IMR-90 (cell line): ENCODE measurements at regions not wholly inside any gene's neighbourhood (a gene's known extent, or its start where the extent isn't known, plus 50 kb on each side); places are given as distances from the start of the nearest gene placed in this dataset.
A peak's percentile ranks its signal among the peaks of the same experiment; 100 is the strongest.

Source experiments
- ATAC-seq: fragments of 200-7000 bp; cut with Tn5 transposase; 2 replicates; pipeline ENCODE4 v1.9.1; 2020; ENCODE audit warnings: low read depth, mild to moderate bottlenecking, moderate library complexity
- BruUV-seq: library from RNA; stranded (reverse); fragments of 400-500 nt; replicated peaks from 2 replicates; lab custom pipeline; 2021; lab: Mats Ljungman, UMichigan
- CTCF ChIA-PET: fragments of 300-600 bp; formaldehyde crosslinking; extraction: SDS; loops from one replicate; lab custom pipeline; 2021; ENCODE audit warnings: antibody characterized with exemption; lab: Yijun Ruan, JAX
- POLR2A ChIA-PET: fragments of 300-600 bp; sonication (Branson Sonifier 250); formaldehyde crosslinking; loops from one replicate; lab custom pipeline; 2022; ENCODE audit warnings: antibody characterized with exemption; ENCODE audit not compliant: unreplicated experiment; lab: Charles Lee
- DNase-seq: peaks from one replicate; pipeline ENCODE4 v3.0.0; 2013
- H2AFZ ChIP-seq: replicated peaks from 2 replicates; pipeline ENCODE3; 2013; ENCODE audit warnings: low read length, mild to moderate bottlenecking; ENCODE audit not compliant: poor library complexity
- H2AK5ac ChIP-seq: 2 replicates; pipeline ENCODE4 v1.6.1; 2013; ENCODE audit warnings: low read depth, low read length, inconsistent platforms
- H2AK9ac ChIP-seq: replicated peaks from 2 replicates; pipeline ENCODE3; 2013; ENCODE audit warnings: mild to moderate bottlenecking, low read depth, low read length, moderate library complexity; ENCODE audit not compliant: poor library complexity
- H2BK120ac ChIP-seq: 2 replicates; pipeline ENCODE4 v1.6.1; 2013; ENCODE audit warnings: low read depth, low read length, inconsistent platforms
- H2BK15ac ChIP-seq: 3 replicates; pipeline ENCODE4 v1.6.1; 2013; ENCODE audit warnings: low read depth, low read length, inconsistent platforms
- H2BK20ac ChIP-seq: 2 replicates; pipeline ENCODE4 v1.6.1; 2013; ENCODE audit warnings: low read depth, mild to moderate bottlenecking, inconsistent platforms, low read length, moderate library complexity
- H2BK5ac ChIP-seq: 2 replicates; pipeline ENCODE4 v1.6.1; 2013; ENCODE audit warnings: mild to moderate bottlenecking, low read depth, low read length, inconsistent platforms; ENCODE audit not compliant: poor library complexity, severe bottlenecking
- H3K14ac ChIP-seq: replicated peaks from 2 replicates; pipeline ENCODE4 v1.6.1; 2013; ENCODE audit warnings: low read depth, low read length, inconsistent platforms
- H3K18ac ChIP-seq: 2 replicates; pipeline ENCODE4 v1.6.1; 2013; ENCODE audit warnings: low read depth, low read length, control low read depth
- H3K23ac ChIP-seq: 2 replicates; pipeline ENCODE4 v1.6.1; 2013; ENCODE audit warnings: low read depth, low read length, inconsistent platforms
- H3K27ac ChIP-seq: 2 replicates; pipeline ENCODE4 v1.5.1; 2013; ENCODE audit warnings: mild to moderate bottlenecking, control low read depth, low read length; ENCODE audit not compliant: insufficient read depth
- H3K27me3 ChIP-seq: 2 replicates; pipeline ENCODE4 v1.6.1; 2013; ENCODE audit warnings: low read length; ENCODE audit not compliant: control insufficient read depth, insufficient read depth
- H3K36me3 ChIP-seq: 2 replicates; pipeline ENCODE4 v1.6.1; 2013; ENCODE audit warnings: low read length, mixed read lengths; ENCODE audit not compliant: control insufficient read depth, insufficient read depth
- H3K4ac ChIP-seq: 2 replicates; pipeline ENCODE4 v1.6.1; 2013; ENCODE audit warnings: low read depth, low read length, inconsistent platforms
- H3K4me1 ChIP-seq: 2 replicates; pipeline ENCODE4 v1.6.1; 2013; ENCODE audit warnings: low read length, mixed read lengths; ENCODE audit not compliant: control insufficient read depth, insufficient read depth
- H3K4me2 ChIP-seq: 2 replicates; pipeline ENCODE4 v1.6.1; 2013; ENCODE audit warnings: low read depth, mild to moderate bottlenecking, control low read depth, low read length, moderate library complexity
- H3K4me3 ChIP-seq: 2 replicates; pipeline ENCODE4 v1.5.1; 2013; ENCODE audit warnings: low read depth, mild to moderate bottlenecking, control low read depth, low read length, moderate library complexity; ENCODE audit not compliant: insufficient read depth
- H3K56ac ChIP-seq: 2 replicates; pipeline ENCODE4 v1.6.1; 2013; ENCODE audit warnings: low read length, inconsistent platforms; ENCODE audit not compliant: insufficient read depth; ENCODE audit errors: extremely low read depth
- H3K79me1 ChIP-seq, 2 experiments: 2 replicates each; pipeline ENCODE4 v1.6.1; 2013; ENCODE audit warnings: low read length in 2 of 2, inconsistent platforms in 1 of 2, low read depth in 1 of 2
- H3K9ac ChIP-seq: 2 replicates; pipeline ENCODE4 v1.6.1; 2013; ENCODE audit warnings: low read depth, low read length, control low read depth
- H3K9me1 ChIP-seq: 2 replicates; pipeline ENCODE4 v1.6.1; 2013; ENCODE audit warnings: low read length, inconsistent platforms; ENCODE audit not compliant: insufficient read depth
- H3K9me3 ChIP-seq: 2 replicates; pipeline ENCODE4 v1.6.1; 2013; ENCODE audit warnings: low read length; ENCODE audit not compliant: control insufficient read depth, insufficient read depth
- H4K20me1 ChIP-seq: 2 replicates; pipeline ENCODE4 v1.6.1; 2013; ENCODE audit warnings: low read length, inconsistent platforms; ENCODE audit not compliant: insufficient read depth
- H4K5ac ChIP-seq: 2 replicates; pipeline ENCODE4 v1.6.1; 2013; ENCODE audit warnings: mild to moderate bottlenecking, low read depth, low read length, control low read depth
- H4K8ac ChIP-seq, 2 experiments: 2 replicates each; pipeline ENCODE4 v1.6.1; 2013; ENCODE audit warnings: low read depth in 2 of 2, low read length in 2 of 2, control low read depth in 1 of 2, inconsistent platforms in 1 of 2
- H4K91ac ChIP-seq: 2 replicates; pipeline ENCODE4 v1.6.1; 2013; ENCODE audit warnings: low read depth, low read length, inconsistent platforms; ENCODE audit not compliant: insufficient read depth
- MAFK ChIP-seq: IDR thresholded peaks from 2 replicates; pipeline ENCODE4 v1.6.1; 2012; ENCODE audit warnings: low read depth, low read length, improper control_type of control experiment
- MAZ ChIP-seq: IDR thresholded peaks from 2 replicates; pipeline ENCODE4 v1.6.1; 2012; ENCODE audit warnings: low read depth, mild to moderate bottlenecking, low read length, improper control_type of control experiment, moderate library complexity, borderline replicate concordance
- MXI1 ChIP-seq: IDR thresholded peaks from 2 replicates; pipeline ENCODE4 v1.6.1; 2012; ENCODE audit warnings: low read depth, mild to moderate bottlenecking, low read length, moderate library complexity, borderline replicate concordance
- SMC3 ChIP-seq: fragments of 150-350 bp; IDR thresholded peaks from 2 replicates; pipeline ENCODE4 v1.6.1; 2016; ENCODE audit warnings: low read depth, mild to moderate bottlenecking, antibody characterized with exemption, low read length, moderate library complexity
- WGBS, 2 experiments: methylation state at CpG; one replicate each; pipeline versions ENCODE4 v1.1.5 to v1.1.7; 2013; ENCODE audit warnings: missing lambda C conversion rate in 2 of 2; ENCODE audit not compliant: insufficient read length in 1 of 2; ENCODE audit errors: extremely low coverage in 2 of 2; 5-methylcytosine and 5-hydroxymethylcytosine counted together
- dilution Hi-C: fragments of 300-500 bp; cut with HindIII; formaldehyde crosslinking; loops from one replicate; pipeline ENCODE4 v1.14.3; 2018; ENCODE audit warnings: low sequenced_read_pairs; ENCODE audit not compliant: unreplicated experiment
- in situ Hi-C: fragments of 300-500 bp; cut with MboI; formaldehyde crosslinking; loops from 3 replicates; pipeline ENCODE4 v1.14.3; 2019; ENCODE audit warnings: low sequenced_read_pairs, inconsistent platforms, mixed read lengths
- intact Hi-C: fragments of 100-400 bp; cut with micrococcal nuclease; formaldehyde crosslinking; loops from 2 replicates; pipeline ENCODE4 v1.10.0; 2022
- TF ChIP-seq, protein P1 (sequence below): fragments of 150-350 bp; IDR thresholded peaks from 2 replicates; pipeline ENCODE4 v1.6.1; 2016; ENCODE audit warnings: low read depth, mild to moderate bottlenecking, low read length, moderate library complexity, borderline replicate concordance
- TF ChIP-seq, protein P2 (sequence below): conservative IDR thresholded peaks from 2 replicates; pipeline ENCODE4 v1.5.1; 2012; ENCODE audit warnings: mild to moderate bottlenecking, low read depth, low read length, improper control_type of control experiment

DNA sequence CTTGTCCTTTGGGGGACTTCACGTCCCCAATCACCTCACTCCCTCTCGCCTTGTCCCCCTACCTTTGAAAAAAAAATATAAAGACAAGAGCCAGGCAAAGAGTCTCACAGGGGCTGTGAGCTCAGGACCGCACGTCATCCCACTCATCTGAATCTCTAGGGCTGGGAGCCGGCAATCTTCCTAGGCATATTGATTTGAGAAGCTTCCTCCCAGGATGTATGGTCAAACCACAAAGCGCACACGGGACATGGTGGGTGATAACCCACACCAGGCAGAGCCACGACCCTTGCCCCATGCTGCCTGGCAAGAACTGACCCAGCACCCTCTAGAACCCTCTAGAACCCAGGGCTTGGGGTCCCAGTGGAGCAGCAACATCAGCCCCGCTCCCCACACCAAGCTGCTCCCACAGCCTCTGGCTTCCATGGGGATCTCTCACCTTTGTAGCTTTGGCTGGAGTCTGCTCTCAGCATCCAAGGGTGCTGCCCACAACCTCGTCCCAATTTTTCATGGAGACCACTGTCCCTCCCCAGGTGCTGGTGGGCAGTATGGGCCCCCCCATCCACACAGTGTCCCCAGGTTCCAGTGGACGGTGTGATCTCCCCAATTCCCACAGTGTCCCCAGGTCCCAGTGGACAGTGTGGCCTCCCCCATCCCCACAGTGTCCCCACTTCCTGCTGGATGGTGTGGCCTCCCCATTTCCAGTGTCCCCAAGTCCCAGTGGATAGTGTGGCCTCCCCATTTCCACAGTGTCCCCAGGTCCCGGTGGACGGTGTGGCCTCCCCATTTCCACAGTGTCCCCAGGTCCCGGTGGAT, 85.2 kb upstream of the FGF3 start:
- no peak overlapping the region for H3K9ac ChIP-seq
- peak overlapping the region; percentile 50; the same call in 1 of the 2 replicates for H2AK5ac ChIP-seq
- no peak overlapping the region for H2BK120ac ChIP-seq
- H3K14ac ChIP-seq, result no peak overlapping the region
- no peak overlapping the region for H4K8ac ChIP-seq
- H3K4me1 ChIP-seq, result peaks cover 7% of the 10 kb centered on the region; the same call in 1 of the 2 replicates
- TF ChIP-seq MAFK, result no peak
- TF ChIP-seq MXI1, result no peak
- TF ChIP-seq MAZ, result no peak
- TF ChIP-seq, protein P1, sequence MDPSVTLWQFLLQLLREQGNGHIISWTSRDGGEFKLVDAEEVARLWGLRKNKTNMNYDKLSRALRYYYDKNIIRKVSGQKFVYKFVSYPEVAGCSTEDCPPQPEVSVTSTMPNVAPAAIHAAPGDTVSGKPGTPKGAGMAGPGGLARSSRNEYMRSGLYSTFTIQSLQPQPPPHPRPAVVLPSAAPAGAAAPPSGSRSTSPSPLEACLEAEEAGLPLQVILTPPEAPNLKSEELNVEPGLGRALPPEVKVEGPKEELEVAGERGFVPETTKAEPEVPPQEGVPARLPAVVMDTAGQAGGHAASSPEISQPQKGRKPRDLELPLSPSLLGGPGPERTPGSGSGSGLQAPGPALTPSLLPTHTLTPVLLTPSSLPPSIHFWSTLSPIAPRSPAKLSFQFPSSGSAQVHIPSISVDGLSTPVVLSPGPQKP, result no peak
- no peak for TF ChIP-seq SMC3
- TF ChIP-seq, protein P2, sequence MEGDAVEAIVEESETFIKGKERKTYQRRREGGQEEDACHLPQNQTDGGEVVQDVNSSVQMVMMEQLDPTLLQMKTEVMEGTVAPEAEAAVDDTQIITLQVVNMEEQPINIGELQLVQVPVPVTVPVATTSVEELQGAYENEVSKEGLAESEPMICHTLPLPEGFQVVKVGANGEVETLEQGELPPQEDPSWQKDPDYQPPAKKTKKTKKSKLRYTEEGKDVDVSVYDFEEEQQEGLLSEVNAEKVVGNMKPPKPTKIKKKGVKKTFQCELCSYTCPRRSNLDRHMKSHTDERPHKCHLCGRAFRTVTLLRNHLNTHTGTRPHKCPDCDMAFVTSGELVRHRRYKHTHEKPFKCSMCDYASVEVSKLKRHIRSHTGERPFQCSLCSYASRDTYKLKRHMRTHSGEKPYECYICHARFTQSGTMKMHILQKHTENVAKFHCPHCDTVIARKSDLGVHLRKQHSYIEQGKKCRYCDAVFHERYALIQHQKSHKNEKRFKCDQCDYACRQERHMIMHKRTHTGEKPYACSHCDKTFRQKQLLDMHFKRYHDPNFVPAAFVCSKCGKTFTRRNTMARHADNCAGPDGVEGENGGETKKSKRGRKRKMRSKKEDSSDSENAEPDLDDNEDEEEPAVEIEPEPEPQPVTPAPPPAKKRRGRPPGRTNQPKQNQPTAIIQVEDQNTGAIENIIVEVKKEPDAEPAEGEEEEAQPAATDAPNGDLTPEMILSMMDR, result no peak
- H3K79me1 ChIP-seq, result no peaks in the 10 kb centered on the region
- H2BK15ac ChIP-seq, result no peak overlapping the region
- no peak overlapping the region for H3K56ac ChIP-seq
- ChIA-PET CTCF (interaction anchor here (1.4 kb wide), 1 partner anchor 292 kb away, joined by 4 read pairs; no protein-coding TSS in a partner anchor), POLR2A (no interaction called here)
- no peak overlapping the region for H3K4me3 ChIP-seq
- in situ Hi-C loops (no loop called here), dilution Hi-C loops (loop anchor here (25.0 kb wide), 1 partner anchor 258 kb away; no protein-coding TSS in a partner anchor), intact Hi-C loops (no loop called here)
- H4K5ac ChIP-seq, result no peak overlapping the region
- 74% methylated on average over 6 of the region's 14 CpGs; no CpG with 5 or more reads in 1 of the 2 experiments for WGBS, 2 experiments
- no peaks in the 10 kb centered on the region for H3K9me3 ChIP-seq
- H3K23ac ChIP-seq, result no peak overlapping the region
- H3K9me1 ChIP-seq, result peaks cover 6% of the 10 kb centered on the region; the same call in 1 of the 2 replicates
- ATAC-seq, result no peak
- no peaks in the 10 kb centered on the region for H4K20me1 ChIP-seq
- BruUV-seq, result no TSS peak
- DNase-seq, result no peak
- H3K4ac ChIP-seq, result no peak overlapping the region
- no peaks in the 10 kb centered on the region for H3K36me3 ChIP-seq
- no peak overlapping the region for H2AK9ac ChIP-seq
- no peak overlapping the region for H3K18ac ChIP-seq
- H2BK20ac ChIP-seq, result no peak overlapping the region
- no peak overlapping the region for H2AFZ ChIP-seq
- H3K27ac ChIP-seq, result no peak overlapping the region
- peaks cover 6% of the 10 kb centered on the region; the same call in 1 of the 2 replicates for H3K27me3 ChIP-seq
- no peak overlapping the region for H4K91ac ChIP-seq
- H2BK5ac ChIP-seq, result no peak overlapping the region
- no peak overlapping the region for H3K4me2 ChIP-seq
